OCI-LY7 (cell line): ENCODE measurements at regions not wholly inside any gene's neighbourhood (a gene's known extent, or its start where the extent isn't known, plus 50 kb on each side); places are given as distances from the start of the nearest gene placed in this dataset.

Experiments used
- EZH2phosphoT487 ChIP-seq: fragments of 200-600 bp; sonication (generic); IDR thresholded peaks from 2 replicates; pipeline ENCODE4 v1.6.1; 2018; ENCODE audit warnings: low read depth, borderline replicate concordance, mild to moderate bottlenecking, mixed run types, antibody characterized with exemption, low read length, moderate library complexity, mixed read lengths
- TF ChIP-seq, protein P1 (sequence below): fragments of 200-600 bp; sonication (generic); conservative IDR thresholded peaks from 2 replicates; pipeline ENCODE4 v1.5.1; 2014; ENCODE audit warnings: mild to moderate bottlenecking, antibody characterized with exemption, low read length, moderate library complexity, mixed read lengths

DNA sequence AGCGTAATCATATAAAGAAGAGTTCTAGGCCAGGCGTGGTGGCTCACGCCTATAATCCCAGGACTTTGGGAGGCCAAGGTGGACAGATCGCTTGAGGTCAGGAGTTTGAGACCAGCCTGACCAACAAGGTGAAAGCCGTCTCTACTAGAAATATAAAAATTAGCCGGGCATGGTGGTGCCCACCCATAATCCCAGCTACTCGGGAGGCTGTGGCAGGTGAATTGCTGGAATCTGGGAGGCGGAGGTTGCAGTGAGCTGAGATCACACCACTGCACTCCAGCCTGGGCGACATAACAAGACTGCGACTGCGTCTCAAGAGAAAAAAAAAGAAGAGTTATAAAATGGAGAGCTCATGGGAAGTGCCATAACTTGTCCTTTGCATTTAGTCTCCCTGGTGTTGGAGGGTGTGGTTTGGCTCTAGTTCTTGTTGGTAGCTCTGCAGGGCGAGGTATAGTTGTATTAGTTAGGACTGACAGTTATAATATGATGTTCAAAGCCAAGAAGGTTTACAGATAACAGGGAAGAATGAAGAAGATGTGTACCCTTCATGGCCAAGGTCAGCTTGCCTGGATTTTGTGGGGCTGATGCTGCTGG, 54.8 kb downstream of the UTRN start:
- TF ChIP-seq, protein P1, sequence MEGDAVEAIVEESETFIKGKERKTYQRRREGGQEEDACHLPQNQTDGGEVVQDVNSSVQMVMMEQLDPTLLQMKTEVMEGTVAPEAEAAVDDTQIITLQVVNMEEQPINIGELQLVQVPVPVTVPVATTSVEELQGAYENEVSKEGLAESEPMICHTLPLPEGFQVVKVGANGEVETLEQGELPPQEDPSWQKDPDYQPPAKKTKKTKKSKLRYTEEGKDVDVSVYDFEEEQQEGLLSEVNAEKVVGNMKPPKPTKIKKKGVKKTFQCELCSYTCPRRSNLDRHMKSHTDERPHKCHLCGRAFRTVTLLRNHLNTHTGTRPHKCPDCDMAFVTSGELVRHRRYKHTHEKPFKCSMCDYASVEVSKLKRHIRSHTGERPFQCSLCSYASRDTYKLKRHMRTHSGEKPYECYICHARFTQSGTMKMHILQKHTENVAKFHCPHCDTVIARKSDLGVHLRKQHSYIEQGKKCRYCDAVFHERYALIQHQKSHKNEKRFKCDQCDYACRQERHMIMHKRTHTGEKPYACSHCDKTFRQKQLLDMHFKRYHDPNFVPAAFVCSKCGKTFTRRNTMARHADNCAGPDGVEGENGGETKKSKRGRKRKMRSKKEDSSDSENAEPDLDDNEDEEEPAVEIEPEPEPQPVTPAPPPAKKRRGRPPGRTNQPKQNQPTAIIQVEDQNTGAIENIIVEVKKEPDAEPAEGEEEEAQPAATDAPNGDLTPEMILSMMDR, result no peak
- no peak for TF ChIP-seq EZH2phosphoT487
